ENCODE measurements at regions not wholly inside any gene's neighbourhood (a gene's known extent, or its start where the extent isn't known, plus 50 kb on each side); places are given as distances from the start of the nearest gene placed in this dataset.

DNA sequence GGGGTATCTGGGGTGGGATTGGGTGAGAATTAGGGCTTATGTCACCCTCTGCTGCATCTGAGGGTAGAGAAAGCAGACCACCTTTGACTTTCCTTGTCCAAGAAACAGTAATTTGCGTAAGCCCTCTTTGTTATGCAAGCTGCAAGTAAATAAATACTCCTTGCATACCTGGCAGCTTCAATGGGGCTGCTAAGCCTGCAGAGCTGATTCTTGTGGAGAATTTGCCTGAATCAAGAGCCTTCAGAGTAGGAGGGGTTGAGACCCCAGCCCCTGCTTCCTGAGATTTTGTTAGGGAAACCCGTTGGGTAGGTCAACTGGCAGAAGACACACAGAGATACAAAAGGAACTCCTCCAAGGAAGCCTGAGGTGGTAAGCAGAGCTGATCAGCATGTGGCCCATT lies 515.1 kb downstream of the DMAC1 start:
- Mint-ChIP-seq H3K4me1 (peaks cover 3% of the 10 kb centered on the region), H3K27me3 (peaks cover 49% of the 10 kb centered on the region), H3K36me3 (ENCODE audit: low read depth) (no peaks in the 10 kb centered on the region), H3K9me3 (ENCODE audit: low read depth) (peaks cover 11% of the 10 kb centered on the region), H3K4me3 (no peak overlapping the region), H3K27ac (no peak overlapping the region)
- no peak for ATAC-seq
- DNase-seq, result no peak
- ChIA-PET POLR2A (no interaction called here), CTCF (no interaction called here)
- intact Hi-C loops (cut with DNase I, micrococcal nuclease), result loop anchor here in 1 of 2 experiments (2.0 kb wide), 1 partner anchor 14 kb away; no protein-coding TSS in a partner anchor

- POLR2A ChIA-PET, result no interaction called here
- no peaks in the 10 kb centered on the region for H3K36me3 Mint-ChIP-seq (ENCODE audit: low read depth)
- DNase-seq (no peak), ATAC-seq (peak; percentile 86)
- H3K4me1 Mint-ChIP-seq, result peaks cover 3% of the 10 kb centered on the region
- intact Hi-C loops (cut with DNase I, micrococcal nuclease), result loop anchor here in 1 of 2 experiments (2.0 kb wide), 1 partner anchor 15 kb away; no protein-coding TSS in a partner anchor
- no peak overlapping the region for H3K27ac Mint-ChIP-seq
- H3K27me3 Mint-ChIP-seq, result peaks cover 45% of the 10 kb centered on the region
- peaks cover 11% of the 10 kb centered on the region for H3K9me3 Mint-ChIP-seq (ENCODE audit: low read depth)
- CTCF ChIA-PET, result no interaction called here
- H3K4me3 Mint-ChIP-seq, result no peak overlapping the region
These were observed 515.5 kb downstream of the DMAC1 start for GRCh38 chr9:7284117-7284516.

DNA sequence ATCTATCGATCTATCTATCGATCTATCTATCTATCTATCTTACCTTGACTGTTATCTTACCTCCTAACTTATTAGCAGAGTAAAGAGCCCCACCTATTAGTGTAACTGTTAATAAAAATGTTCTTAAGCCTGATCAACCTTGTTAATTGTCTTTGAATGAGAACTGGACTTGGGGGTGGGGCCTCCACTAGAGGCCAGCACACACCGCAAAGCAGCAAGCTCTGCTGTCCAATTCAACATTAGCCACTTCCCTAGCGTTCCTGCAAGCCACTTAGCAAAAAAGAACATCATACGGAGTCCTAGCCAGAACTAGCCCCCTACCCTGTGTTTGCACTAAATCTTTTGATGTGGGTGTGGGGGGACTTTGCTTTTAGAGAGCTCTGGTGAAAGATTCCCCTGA lies 515.8 kb downstream of the KDM4C start:
- ATAC-seq (no peak), DNase-seq (no peak)
- H3K27me3 Mint-ChIP-seq, result peaks cover 11% of the 10 kb centered on the region
- intact Hi-C loops (cut with DNase I, micrococcal nuclease), result no loop called here
- ChIA-PET POLR2A (no interaction called here), CTCF (no interaction called here)
- H3K4me3 Mint-ChIP-seq, result no peak overlapping the region
- no peak overlapping the region for H3K27ac Mint-ChIP-seq
- no peaks in the 10 kb centered on the region for H3K36me3 Mint-ChIP-seq (ENCODE audit: low read depth)
- H3K4me1 Mint-ChIP-seq, result no peaks in the 10 kb centered on the region
- H3K9me3 Mint-ChIP-seq (ENCODE audit: low read depth), result no peaks in the 10 kb centered on the region

- no peaks in the 10 kb centered on the region for H3K4me1 Mint-ChIP-seq
- DNase-seq, result no peak
- no peaks in the 10 kb centered on the region for H3K36me3 Mint-ChIP-seq (ENCODE audit: low read depth)
- intact Hi-C loops (cut with DNase I, micrococcal nuclease), result no loop called here
- ChIA-PET CTCF (no interaction called here), POLR2A (no interaction called here)
- no peak overlapping the region for H3K4me3 Mint-ChIP-seq
- H3K27ac Mint-ChIP-seq, result no peak overlapping the region
- no peaks in the 10 kb centered on the region for H3K9me3 Mint-ChIP-seq (ENCODE audit: low read depth)
- ATAC-seq, result no peak
- H3K27me3 Mint-ChIP-seq, result peaks cover 21% of the 10 kb centered on the region
These were observed 509.3 kb downstream of the KDM4C start for GRCh38 chr9:7266911-7267595.

DNA sequence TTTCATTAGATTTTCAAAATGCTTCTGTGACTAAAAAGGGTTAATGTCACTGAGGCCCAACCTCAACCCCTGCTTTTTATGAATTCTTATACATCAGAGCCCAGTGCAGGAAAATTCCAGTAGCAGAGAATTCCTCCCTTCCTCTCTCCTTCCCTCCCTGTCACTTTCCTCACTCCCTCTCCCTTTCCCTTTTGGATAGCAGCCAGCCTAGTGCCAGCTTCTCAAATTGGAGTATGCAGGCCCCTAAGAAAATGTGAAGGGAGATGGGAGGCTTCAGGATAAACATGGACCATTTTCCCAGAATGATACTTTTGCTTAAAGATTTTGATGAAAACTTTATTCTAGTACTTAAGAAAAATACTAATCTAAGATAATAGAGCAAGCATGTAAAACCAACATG lies 507.4 kb downstream of the KDM4C start:
- intact Hi-C loops (cut with DNase I, micrococcal nuclease), result no loop called here
- POLR2A ChIA-PET, result no interaction called here

GRCh38 chr9:7259544-7260241 lies 501.9 kb downstream of the KDM4C start:
- H3K36me3 Mint-ChIP-seq (ENCODE audit: low read depth), result no peaks in the 10 kb centered on the region
- H3K27me3 Mint-ChIP-seq, result peaks cover 20% of the 10 kb centered on the region
- no peaks in the 10 kb centered on the region for H3K4me1 Mint-ChIP-seq
- no peaks in the 10 kb centered on the region for H3K9me3 Mint-ChIP-seq (ENCODE audit: low read depth)
- intact Hi-C loops (cut with DNase I, micrococcal nuclease), result no loop called here
- no peak overlapping the region for H3K4me3 Mint-ChIP-seq
- ATAC-seq, result no peak
- H3K27ac Mint-ChIP-seq, result no peak overlapping the region
- DNase-seq, result no peak
- CTCF ChIA-PET, result no interaction called here
- POLR2A ChIA-PET, result interaction anchor here (0.6 kb wide), 1 partner anchor 26 kb away, joined by 6 read pairs; no protein-coding TSS in a partner anchor

More for the DNA sequence above, 507.4 kb downstream of the KDM4C start:
- ATAC-seq, result no peak
- CTCF ChIA-PET, result interaction anchor here (0.7 to 1.2 kb wide), 2 partner anchors 30 to 237 kb away, joined by 3 read pairs; no protein-coding TSS in a partner anchor
- Mint-ChIP-seq H3K4me3 (no peak overlapping the region), H3K9me3 (ENCODE audit: low read depth) (no peaks in the 10 kb centered on the region), H3K4me1 (no peaks in the 10 kb centered on the region), H3K36me3 (ENCODE audit: low read depth) (no peaks in the 10 kb centered on the region), H3K27me3 (peaks cover 24% of the 10 kb centered on the region), H3K27ac (no peak overlapping the region)
- DNase-seq, result no peak

GRCh38 chr9:7258688-7259396 lies 501.1 kb downstream of the KDM4C start:
- no peak overlapping the region for H3K4me3 Mint-ChIP-seq
- peaks cover 22% of the 10 kb centered on the region for H3K27me3 Mint-ChIP-seq
- CTCF ChIA-PET, result no interaction called here
- no peak for ATAC-seq
- H3K36me3 Mint-ChIP-seq (ENCODE audit: low read depth), result no peaks in the 10 kb centered on the region
- H3K9me3 Mint-ChIP-seq (ENCODE audit: low read depth), result peaks cover 2% of the 10 kb centered on the region
- no peak for DNase-seq
- H3K4me1 Mint-ChIP-seq, result no peaks in the 10 kb centered on the region
- POLR2A ChIA-PET, result interaction anchor here (0.6 kb wide), 1 partner anchor 25 kb away, joined by 6 read pairs; no protein-coding TSS in a partner anchor
- intact Hi-C loops (cut with DNase I, micrococcal nuclease), result no loop called here
- H3K27ac Mint-ChIP-seq, result no peak overlapping the region

GRCh38 chr9:7246917-7247522 lies 489.2 kb downstream of the KDM4C start:
- ChIA-PET POLR2A (no interaction called here), CTCF (interaction anchor here (1.0 kb wide), 1 partner anchor 12 kb away, joined by 3 read pairs; no protein-coding TSS in a partner anchor)
- intact Hi-C loops (cut with DNase I, micrococcal nuclease), result no loop called here
- DNase-seq (no peak), ATAC-seq (peak; percentile 55)
- no peaks in the 10 kb centered on the region for H3K4me1 Mint-ChIP-seq
- no peaks in the 10 kb centered on the region for H3K9me3 Mint-ChIP-seq (ENCODE audit: low read depth)
- no peaks in the 10 kb centered on the region for H3K36me3 Mint-ChIP-seq (ENCODE audit: low read depth)
- H3K4me3 Mint-ChIP-seq, result no peak overlapping the region
- H3K27ac Mint-ChIP-seq, result no peak overlapping the region
- H3K27me3 Mint-ChIP-seq, result peaks cover 2% of the 10 kb centered on the region

DNA sequence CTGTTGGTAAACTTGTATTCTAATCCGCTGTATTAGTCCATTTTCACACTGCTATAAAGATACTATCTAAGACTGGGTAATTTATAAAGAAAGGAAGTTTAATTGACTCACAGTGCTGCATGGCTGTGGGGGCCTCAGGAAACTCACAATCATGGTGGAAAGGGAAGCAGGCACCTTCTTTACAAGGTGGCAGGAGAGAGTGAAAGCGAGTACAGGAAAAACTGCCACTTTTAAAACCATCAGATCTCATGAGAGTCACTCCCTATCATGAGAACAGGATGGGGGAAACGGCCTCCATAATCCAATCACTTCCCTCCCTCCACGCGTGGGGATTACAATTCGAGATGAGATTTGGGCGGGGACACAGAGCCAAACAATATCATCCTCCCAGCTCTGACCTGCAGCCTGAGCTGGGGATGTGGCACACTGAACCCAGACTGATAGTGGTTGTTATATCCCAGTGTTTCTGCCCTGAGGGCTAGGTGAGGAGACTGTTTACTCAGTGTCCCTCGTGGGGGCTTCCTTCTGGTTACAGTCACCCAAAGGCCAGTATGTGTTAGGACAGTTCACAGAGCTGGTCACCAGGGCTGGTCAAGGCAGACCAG lies 488.3 kb downstream of the KDM4C start:
- H3K9me3 Mint-ChIP-seq (ENCODE audit: low read depth), result no peaks in the 10 kb centered on the region
- H3K36me3 Mint-ChIP-seq (ENCODE audit: low read depth), result no peaks in the 10 kb centered on the region
- H3K27me3 Mint-ChIP-seq, result no peaks in the 10 kb centered on the region
- ChIA-PET POLR2A (no interaction called here), CTCF (interaction anchor here (0.6 to 1.0 kb wide), 2 partner anchors 12 to 513 kb away, joined by 3 read pairs; no protein-coding TSS in a partner anchor)
- no peak for DNase-seq
- H3K4me1 Mint-ChIP-seq, result no peaks in the 10 kb centered on the region
- no peak overlapping the region for H3K27ac Mint-ChIP-seq
- H3K4me3 Mint-ChIP-seq, result no peak overlapping the region
- ATAC-seq, result no peak
- intact Hi-C loops (cut with DNase I, micrococcal nuclease), result no loop called here

DNA sequence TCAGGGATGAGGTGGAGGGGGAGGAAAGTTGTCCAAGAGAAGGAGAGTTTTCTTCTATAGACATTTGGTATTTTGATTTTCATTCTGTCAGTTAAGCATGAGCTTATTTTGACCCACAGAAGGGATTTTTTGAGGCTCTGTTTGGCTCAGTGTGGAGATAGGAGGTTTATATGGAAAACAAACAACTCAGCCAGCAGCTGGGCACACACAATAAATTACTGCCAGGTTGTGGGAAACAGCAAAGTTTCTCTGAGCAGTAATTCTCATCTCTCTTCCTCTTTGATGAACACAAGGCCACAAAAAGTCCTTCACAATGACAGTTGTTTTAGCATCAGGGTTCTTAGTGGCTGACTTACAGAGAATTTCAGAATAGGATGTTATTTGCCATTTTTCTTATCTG lies 486.1 kb downstream of the KDM4C start:
- H3K4me1 Mint-ChIP-seq, result no peaks in the 10 kb centered on the region
- CTCF ChIA-PET, result interaction anchor here (0.6 to 1.9 kb wide), 2 partner anchors 12 to 57 kb away, joined by 3 to 7 read pairs; no protein-coding TSS in a partner anchor

DNA sequence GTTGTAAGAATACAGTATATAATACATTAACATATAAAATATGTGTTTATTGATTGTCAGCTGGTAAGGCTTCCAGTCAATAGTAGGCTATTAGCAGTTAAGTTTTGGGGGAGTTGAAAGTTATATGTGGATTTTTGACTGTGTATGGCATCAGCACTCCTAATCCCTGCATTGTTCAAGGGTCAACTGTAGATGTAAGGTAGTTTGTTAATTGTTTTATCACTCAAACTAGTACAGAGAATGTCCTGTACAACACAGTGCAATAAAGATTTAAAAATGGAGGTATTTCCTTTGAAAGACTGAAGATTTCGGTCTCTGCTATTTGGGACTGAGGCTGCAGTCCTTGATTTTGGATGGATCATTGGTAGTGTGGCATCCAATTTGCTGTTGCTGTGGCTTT lies 484.4 kb downstream of the KDM4C start:
- DNase-seq (no peak), ATAC-seq (no peak)
- Mint-ChIP-seq H3K27ac (no peak overlapping the region), H3K27me3 (no peaks in the 10 kb centered on the region), H3K9me3 (ENCODE audit: low read depth) (peaks cover 2% of the 10 kb centered on the region), H3K4me3 (no peak overlapping the region), H3K36me3 (ENCODE audit: low read depth) (no peaks in the 10 kb centered on the region), H3K4me1 (no peaks in the 10 kb centered on the region)
- ChIA-PET CTCF (interaction anchor here (1.9 kb wide), 1 partner anchor 10 kb away, joined by 7 read pairs; no protein-coding TSS in a partner anchor), POLR2A (no interaction called here)
- intact Hi-C loops (cut with DNase I, micrococcal nuclease), result no loop called here

More for the DNA sequence above, 486.1 kb downstream of the KDM4C start:
- intact Hi-C loops (cut with DNase I, micrococcal nuclease), result no loop called here
- H3K9me3 Mint-ChIP-seq (ENCODE audit: low read depth), result peaks cover 2% of the 10 kb centered on the region
- no peaks in the 10 kb centered on the region for H3K36me3 Mint-ChIP-seq (ENCODE audit: low read depth)
- ATAC-seq, result no peak
- DNase-seq, result no peak
- no peaks in the 10 kb centered on the region for H3K27me3 Mint-ChIP-seq
- H3K27ac Mint-ChIP-seq, result no peak overlapping the region
- POLR2A ChIA-PET, result no interaction called here
- no peak overlapping the region for H3K4me3 Mint-ChIP-seq
